ENCODE measurements at regions not wholly inside any gene's neighbourhood (a gene's known extent, or its start where the extent isn't known, plus 50 kb on each side); places are given as distances from the start of the nearest gene placed in this dataset.

- TF ChIP-seq CTCF (IDR thresholded peaks at IDR 0.05) (no peak), POLR2A (IDR thresholded peaks at IDR 0.05) (no peak)
Observed at GRCh38 chr3:193870376-193871219, 265.4 kb upstream of the HES1 start.
